ENCODE measurements at regions not wholly inside any gene's neighbourhood (a gene's known extent, or its start where the extent isn't known, plus 50 kb on each side); places are given as distances from the start of the nearest gene placed in this dataset.
"Not testable (repeated sequence)": the region's sequence is repeated elsewhere in the genome, so short reads cannot be mapped to it uniquely, and the experiment has no call there.

DNA sequence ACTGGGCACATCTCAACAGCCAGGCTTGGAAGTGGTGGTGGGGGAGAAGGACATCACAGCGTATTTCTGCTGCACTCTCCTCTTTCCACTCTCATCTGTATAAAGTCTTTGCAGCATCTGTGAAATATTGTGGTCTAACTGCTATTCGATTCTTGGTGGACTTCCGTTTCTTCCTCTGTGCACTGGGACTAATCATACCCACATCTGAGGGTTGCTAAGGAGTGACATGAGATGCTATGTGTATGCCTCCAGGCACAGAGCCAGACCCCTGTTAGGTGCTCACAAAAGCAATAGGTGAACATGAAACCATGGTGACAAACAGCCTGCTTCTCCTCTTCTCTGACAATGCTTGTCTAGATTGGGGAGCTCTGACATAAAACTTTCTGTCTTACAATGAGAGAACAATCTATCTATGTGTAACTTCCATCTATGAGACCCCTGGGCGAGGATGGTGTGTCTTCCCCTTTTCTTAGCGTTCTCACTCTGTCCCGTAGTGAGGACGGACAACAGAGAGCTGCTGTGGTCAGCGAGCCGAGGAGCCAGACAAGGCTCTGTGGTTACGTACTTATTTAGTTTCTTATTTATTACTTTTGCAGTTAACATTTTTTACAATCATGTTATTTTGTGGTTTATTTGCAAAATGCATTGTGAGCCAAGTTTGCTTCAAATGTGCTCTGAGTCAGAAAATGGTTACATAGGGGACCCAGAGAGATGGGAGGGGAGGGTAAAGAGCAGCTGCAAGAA lies 196.7 kb upstream of the TPRG1 start:
- DNase-seq (ENCODE audit: low read depth), result no peak

DNA sequence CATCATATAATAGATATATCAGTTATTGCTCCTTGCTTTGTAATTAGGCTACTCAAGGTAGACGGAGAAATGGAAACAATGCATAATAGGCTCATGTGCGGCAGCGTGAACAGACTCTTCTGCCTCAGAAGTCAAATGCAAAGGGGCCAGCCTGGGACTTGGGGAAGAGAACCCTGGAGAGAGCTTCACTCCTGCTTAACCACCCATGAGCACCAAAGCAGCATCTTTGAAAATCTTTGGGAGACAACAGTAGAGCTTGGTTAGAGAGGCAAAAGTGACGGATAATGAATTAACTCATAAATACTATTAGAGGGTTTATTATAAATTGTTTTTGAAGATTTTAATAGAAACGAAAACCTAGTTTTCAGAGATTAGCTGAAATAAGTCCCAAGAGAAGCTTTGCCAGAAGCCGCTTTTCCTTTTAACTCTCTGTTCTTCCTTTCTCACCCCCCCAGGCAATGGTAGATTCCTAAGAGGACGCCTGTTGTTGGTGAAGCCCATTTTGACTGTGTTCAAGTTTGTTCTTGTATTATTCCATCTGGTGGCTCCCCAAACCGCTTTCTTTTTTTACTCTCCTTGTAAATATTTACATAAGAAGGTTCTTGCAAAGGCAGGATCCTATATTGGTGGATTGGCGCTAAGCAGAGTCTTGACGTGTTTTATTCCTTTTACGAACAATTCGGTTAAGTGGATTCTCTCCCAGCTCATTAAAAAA lies 196.0 kb upstream of the TPRG1 start:
- no peak for DNase-seq (ENCODE audit: low read depth)

DNA sequence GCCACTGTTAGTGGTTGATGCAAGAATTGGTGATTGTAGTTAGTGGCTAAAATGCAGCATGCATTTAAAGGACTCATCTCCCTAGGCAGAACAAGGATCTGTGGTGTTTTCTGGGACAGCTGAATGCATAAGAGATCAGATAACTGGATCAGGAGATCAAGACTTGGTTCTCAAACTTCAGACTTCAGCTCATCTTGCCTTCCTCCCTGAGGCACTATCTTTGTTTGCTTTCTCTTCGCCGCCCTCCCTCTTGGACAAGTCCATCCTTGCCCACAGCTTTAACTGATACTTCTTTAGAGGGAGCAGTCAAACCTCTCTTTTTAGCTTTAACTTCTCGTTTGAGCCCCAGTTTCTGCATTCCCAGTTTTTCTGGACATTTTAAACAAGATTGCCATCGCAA lies 195.4 kb upstream of the TPRG1 start:
- DNase-seq (ENCODE audit: low read depth), result no peak

DNA sequence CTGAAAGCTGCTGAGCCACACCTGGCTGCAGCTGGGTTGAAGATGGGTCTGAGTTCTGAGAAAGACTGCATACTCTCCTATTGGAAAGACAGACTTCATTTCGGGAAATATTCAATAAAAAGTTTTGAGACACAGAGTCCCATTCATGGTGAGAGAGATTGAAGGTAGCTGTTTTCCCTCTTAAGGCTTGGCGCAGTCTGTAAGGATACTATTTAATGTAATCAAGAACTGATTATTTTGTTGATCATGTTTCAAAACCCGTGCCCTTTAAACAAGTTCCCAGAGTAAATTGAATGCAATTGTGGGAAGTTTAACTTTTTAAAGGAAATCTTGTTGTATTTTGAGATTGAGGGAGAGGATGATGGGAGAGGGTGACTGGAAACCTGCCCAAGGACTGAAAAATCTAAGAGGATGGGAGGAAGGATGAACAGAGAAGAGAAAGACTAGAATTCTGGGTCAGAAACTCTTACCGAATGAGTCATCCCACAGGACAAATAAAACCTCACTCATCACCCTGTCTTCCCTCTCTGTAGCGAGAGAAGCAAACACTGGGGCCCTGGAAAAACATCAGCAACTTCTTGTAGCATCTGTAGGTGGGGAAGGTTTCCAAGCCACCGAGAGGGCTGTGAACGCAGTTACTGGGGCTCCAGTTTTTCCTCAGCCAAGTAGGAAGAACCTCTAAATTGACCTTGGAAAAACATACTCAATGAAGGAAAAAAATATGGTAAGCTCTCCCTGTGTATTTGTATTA lies 193.2 kb upstream of the TPRG1 start:
- DNase-seq (ENCODE audit: low read depth), result no peak

DNA sequence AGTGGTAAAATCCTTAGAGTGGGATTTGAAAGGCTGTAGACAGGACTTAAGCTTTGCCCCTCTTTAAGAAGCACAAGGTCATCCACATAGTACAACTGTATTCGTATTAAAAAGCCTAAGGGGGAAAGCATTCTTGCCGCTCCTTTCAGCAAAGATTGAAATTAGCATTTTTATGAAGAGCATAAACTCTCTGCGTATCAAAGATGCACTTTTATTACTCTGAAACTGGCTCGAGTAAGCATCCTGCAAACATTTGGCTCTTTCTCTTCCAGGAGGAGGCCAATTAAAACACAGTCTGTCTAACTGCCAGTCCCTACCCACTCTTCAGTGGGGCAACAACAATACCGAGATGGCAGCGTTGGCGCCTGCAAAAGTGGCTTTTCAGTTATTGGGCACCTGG lies 192.5 kb upstream of the TPRG1 start:
- DNase-seq (ENCODE audit: low read depth), result no peak

DNA sequence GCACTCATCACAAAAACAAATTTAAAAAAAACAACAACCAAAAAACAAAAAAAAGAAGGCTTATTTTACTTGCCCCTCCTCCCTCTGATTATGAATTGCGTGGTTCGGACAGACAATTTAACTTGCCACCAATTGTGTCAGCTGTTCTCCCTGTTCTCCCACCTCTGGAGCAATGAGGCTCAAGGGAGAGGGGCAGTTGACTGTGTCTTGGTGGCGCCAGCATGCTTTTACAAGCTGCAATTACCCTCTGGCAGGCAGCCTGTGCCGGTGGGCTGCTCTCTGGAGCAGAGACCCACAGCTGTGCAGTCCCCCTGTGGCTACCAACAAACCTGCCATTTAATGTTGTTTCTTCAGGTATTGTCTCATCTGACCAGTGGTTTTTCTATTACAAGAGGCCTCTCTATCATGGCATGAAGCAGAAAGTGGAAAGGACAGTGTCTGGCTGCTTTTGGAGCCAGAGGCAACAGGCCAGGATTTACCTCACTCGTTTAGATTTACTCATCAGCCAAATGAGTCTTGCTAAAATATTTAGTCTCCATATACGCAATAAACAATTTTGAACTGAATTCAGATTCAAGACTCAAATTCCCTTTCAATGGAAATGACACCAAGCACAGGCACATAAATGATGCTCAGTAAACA lies 192.0 kb upstream of the TPRG1 start:
- no peak for DNase-seq (ENCODE audit: low read depth)

DNA sequence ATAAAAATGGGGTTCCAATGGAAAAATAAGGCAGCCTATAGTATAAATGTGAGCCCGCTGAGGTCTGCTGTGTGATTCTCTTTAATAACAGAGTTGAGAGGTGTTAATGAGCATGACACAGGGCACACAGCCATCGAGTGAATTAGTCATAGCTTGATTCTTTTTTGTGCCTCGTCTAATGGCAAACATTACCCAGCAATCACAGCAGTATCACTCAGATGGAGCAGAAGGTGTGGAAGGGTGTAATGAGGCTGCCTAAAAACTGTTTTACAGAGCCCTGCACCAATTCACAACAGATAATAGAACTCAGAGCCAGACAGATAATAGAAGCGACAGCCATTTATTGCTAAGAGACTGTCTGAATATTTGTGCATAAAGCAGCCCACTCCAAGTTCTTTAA lies 178.6 kb upstream of the TPRG1 start:
- no peak for DNase-seq (ENCODE audit: low read depth)

DNA sequence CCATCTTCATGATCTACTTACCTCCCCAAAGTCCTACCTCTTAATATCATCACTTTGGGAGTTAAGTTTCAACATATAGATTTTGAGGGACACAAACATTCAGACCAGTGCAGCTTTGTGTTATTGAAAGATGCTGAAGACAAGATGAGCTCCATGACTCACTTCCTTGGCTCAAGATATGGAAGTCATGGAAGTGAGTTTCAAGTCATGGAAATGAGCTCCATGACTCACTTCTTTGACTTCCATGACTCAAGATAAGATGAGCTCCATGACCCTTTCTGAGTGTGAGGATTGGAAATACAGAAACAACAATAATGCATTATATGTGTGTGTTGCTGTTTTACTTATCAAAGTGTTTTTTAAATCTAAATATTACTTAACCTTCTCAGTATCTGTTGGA lies 170.2 kb upstream of the TPRG1 start:
- no peak for DNase-seq (ENCODE audit: low read depth)

DNA sequence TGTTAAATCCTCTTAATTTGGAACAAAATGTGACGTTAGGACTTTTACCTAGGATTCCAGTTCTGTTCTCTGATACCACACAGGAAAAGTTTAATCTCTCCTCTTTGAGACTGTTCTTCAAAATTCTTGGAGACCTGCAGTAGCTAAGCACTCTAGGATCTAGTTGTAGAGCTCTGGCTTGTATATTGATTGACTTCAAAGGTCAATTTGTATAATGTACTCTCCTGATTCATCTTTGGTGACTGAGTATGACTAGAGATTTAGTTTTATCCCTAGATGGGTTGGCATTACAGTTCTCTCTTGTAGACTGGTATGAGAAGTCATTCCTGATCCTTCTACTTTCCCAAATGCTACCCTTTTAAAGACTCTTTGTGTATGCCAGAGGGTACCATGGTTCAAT lies 168.4 kb upstream of the TPRG1 start:
- no peak for DNase-seq (ENCODE audit: low read depth)

DNA sequence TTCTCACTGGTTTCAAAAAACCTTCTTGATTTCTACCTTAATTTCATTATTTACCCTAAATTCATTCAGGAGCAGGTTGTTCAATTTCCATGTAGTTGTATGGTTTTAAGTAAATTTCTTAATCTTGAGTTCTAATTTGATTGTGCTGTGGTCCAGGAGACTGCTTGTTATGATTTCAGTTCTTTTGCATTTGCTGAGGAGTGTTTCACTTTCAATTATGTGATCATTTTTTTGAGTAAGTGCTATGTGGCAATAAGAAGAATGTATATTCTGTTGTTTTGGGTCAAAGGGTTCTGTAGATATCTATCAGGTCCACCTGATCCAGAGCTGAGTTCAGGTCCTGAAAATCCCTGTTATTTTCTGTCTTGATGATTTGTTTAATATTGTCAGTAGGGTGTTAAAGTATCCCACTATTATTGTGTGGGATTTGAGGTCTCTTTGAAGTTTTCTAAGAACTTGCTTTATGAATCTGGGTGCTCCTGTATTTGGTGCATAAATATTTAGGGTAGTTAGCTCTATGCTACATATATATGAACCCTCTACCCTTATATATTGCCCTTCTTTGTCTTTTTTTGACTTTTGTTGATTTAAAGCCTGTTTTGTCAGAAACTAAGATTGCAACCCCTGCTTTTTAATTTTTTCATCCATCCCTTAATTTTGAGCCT lies 158.4 kb upstream of the TPRG1 start:
- DNase-seq (ENCODE audit: low read depth), result no peak

DNA sequence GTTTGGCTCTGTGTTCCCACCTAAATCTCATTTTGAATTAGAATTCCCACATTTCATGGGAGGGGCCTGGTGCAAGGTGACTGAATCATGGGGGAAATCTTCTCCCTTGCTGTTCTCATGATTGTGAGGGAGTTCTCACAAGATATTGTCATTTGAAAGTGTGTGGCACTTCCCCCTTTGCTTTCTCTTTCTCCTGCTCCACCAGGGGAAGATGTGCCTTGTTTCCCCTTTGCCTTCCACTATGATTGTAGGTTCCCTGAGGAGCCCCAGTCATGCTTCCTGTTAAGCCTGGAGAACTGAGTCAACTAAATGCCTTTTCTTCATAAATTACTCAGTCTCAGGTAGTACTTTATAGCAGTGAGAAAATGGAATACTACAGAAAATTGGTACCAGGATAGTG lies 157.2 kb upstream of the TPRG1 start:
- DNase-seq (ENCODE audit: low read depth), result no peak

DNA sequence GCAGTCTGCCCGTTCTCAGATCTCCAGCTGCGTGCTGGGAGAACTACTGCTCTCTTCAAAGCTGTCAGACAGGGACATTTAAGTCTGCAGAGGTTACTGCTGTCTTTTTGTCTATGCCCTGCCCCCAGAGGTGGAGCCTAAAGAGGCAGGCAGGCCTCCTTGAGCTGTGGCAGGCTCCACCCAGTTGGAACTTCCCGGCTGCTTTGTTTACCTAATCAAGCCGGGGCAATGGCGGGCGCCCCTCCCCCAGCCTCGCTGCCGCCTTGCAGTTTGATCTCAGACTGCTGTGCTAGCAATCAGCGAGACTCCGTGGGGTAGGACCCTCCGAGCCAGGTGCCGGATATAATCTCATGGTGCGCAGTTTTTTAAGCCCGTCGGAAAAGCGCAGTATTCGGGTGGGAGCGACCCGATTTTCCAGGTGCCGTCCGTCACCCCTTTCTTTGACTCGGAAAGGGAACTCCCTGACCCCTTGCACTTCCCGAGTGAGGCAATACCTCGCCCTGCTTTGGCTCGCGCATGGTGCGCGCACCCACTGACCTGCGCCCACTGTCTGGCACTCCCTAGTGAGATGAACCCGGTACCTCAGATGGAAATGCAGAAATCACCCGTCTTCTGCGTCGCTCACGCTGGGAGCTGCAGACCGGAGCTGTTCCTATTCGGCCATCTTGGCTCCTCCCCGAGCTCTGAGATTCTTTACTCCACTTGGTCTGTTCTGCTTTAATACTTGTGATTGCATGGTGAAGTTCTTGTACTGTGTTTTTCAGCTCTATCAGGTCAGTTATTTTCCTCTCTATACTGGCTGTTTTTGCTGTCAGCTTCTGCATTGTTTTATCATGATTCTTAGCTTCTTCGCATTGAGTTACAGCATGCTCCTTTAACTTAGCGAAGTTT lies 148.9 kb upstream of the TPRG1 start:
- not testable (repeated sequence) for DNase-seq (ENCODE audit: low read depth)

DNA sequence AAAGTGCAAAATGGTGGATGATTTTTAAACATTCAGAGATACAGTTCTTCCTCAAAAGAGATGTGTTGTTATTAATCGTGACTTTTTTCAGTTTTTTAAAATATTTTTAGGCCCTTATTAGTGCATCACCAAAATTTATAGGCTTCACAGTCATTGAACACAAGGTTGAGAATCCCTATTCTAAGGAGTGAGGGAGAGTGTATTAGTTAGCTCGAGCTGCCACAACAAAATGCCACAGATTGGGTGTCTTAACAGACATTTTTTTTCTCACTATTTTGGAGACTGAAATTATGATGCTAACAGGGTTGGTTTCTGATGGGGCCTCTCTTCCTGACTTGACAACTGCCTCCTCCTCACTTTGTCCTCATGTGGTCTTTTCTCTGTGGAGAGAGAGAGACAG lies 145.9 kb upstream of the TPRG1 start:
- DNase-seq (ENCODE audit: low read depth), result no peak

DNA sequence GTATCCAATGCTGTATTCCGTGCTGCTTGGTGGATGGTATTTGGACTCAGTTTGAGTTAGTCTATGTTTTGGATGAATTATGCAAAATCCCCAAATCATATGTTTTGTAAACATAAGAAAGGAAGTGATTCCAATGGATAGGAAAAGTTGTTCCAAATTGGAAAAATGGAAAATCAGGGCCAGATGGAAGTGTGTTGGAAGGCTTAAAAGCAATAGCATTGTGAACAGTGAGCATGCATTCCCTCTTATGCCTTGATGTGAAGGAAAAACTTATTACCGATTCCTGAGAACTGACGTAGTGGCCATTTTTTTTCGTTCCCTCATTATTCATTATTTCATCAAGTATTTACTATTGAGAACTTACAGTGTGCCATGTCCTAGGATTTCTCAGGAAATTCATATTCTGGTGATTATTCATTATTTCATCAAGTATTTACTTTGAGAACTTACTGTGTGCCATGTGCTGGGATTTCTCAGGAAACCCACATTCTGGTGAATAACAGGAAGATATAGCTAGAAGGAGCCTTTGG lies 144.1 kb upstream of the TPRG1 start:
- no peak for DNase-seq (ENCODE audit: low read depth)

DNA sequence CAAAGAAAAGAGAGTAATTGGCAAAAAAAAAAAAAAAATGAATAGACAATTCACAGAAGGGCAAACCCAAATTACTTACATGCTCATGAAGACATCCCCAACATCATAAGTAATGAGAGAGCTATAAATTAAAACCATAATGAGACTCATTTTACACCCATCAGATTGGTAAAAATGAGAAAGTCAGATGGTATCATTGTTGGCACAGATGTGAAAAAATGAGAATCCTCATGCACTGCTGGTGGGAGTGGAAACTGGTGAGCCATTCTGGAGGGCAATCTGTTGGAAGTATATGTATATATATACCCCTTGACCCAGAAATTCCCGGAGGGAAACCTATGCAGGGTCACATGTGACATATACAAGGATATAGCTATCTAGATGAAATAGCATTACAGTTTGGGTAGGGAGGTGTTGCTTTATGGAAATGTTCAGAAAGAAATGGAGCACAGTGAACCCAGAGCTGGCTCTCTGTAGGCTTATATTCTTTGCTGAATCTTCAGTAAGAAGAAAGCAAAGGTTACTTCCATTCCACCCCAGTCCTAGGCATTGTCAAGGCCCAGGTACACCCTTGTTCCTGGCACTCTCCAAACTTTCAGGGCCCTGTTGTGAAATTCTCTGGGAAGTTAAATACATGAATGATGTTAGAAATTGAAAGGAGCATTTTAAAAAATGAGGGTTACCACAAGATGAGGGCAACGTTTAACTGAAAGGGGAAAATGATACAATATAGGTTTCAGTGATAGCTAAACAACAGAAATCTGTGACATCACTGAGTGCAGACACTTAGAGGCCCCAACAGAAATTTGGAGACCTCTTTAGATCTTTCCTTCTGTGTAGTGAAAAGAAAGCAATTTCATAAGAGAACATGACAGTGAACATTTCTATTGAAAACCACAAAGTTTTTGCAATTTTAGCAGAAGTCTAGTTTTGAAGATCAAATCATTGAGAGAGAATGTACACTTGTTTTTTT lies 132.7 kb upstream of the TPRG1 start:
- no peak for DNase-seq (ENCODE audit: low read depth)

DNA sequence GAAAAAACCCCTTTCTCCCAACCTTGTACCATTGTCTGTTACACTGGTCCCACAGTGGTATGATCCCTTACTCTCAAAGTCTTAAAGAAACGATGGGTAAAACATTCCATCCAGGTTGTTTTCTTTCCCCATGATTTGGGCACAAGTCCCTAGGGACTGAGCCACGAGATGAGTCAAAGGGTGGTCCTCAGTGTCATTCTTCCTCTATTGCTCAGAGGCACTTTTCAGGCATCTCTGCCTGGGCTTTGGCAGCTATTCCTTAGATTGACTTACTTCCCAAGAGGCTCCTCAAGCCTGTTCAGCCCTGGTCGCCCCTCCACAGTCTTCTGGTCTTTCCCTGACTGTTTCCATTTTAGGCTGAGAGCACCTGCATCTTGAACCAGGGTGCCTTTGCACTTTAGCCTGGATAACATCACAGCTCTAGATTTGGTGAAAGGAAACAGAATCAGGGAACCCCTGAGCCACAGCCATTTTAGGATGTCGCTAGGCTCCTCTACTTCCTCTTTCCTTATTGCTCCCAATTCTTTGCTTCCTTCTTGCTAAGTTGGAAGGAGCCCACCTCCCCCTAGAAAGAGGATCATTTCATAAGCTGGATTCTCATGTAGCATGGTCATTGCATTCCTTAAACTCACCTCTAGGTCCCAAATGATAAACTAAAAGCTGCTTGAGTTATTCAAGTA lies 131.0 kb upstream of the TPRG1 start:
- DNase-seq (ENCODE audit: low read depth), result no peak

DNA sequence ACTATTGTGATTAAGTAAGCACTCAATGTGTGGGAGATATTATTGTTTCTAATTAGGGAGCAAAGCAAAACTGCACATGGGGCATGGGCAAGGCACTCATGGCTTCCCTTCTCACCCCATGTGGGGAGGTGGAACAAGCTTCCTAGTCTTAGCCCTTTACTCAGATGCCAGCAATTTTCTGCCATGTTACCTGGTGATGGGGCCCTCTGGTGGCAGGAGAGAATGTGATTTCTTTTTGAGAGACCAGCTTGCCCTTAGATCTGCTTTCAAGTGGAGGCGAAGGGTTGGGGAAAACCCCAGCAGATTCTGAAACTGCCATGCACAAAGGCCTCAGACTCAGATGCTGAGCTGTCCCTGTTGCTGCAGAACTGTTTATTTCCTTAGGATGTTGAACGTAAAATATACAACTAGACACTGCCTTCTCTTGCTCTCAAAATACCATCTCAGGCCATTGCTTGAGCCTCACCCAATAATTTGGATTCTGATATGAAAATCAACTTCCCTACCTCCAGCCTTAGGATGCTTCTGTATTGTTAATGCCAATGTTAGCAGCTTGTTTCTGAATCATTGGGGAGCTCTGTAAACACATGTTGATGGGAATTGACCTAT lies 130.2 kb upstream of the TPRG1 start:
- DNase-seq (ENCODE audit: low read depth), result peak; percentile 58

DNA sequence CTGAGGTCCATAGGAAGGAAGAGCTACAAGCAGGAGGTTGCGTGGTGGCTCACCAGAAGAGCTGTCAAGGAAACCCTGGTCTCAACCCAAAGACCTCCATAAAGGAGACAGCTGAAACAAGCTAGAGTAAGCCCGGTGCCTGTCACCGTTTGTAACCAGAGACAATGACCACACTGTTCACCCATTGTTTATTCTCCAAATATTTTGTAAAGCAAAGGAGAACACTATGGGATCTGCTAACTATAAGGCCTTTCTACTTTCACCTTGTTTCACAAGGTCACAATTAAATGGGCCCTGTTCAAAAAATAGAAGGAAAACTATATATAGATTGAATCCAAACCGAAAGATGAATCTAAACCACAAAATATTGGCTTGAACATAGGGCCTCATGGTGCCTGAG lies 128.9 kb upstream of the TPRG1 start:
- no peak for DNase-seq (ENCODE audit: low read depth)
